GM18861 (cell line): ENCODE measurements at regions not wholly inside any gene's neighbourhood (a gene's known extent, or its start where the extent isn't known, plus 50 kb on each side); places are given as distances from the start of the nearest gene placed in this dataset.

Experiments
- ATAC-seq: cut with Tn5 transposase; IDR thresholded peaks from one replicate; pipeline ENCODE4 v1.9.1; 2021; ENCODE audit not compliant: unreplicated experiment

GRCh38 chr6:170178561-170179477 lies 112.1 kb downstream of the DLL1 start:
- no peak for ATAC-seq

GRCh38 chr6:170177772-170178560 lies 112.9 kb downstream of the DLL1 start:
- no peak for ATAC-seq

GRCh38 chr6:170176898-170177771 lies 113.7 kb downstream of the DLL1 start:
- no peak for ATAC-seq

GRCh38 chr6:170176136-170176897 lies 114.6 kb downstream of the DLL1 start:
- ATAC-seq, result no peak

- no peak for ATAC-seq
Observed at GRCh38 chr6:170175644-170176135, 115.2 kb downstream of the DLL1 start.

GRCh38 chr6:170174771-170175643 lies 115.9 kb downstream of the DLL1 start:
- ATAC-seq, result no peak

GRCh38 chr6:170174124-170174770 lies 116.6 kb downstream of the DLL1 start:
- no peak for ATAC-seq

GRCh38 chr6:170173335-170173881 lies 117.5 kb downstream of the DLL1 start:
- ATAC-seq, result no peak

- ATAC-seq, result no peak
Observed at GRCh38 chr6:170172825-170173256, 118.0 kb downstream of the DLL1 start.

- no peak for ATAC-seq
Observed at GRCh38 chr6:170172392-170172791, 118.5 kb downstream of the DLL1 start.

GRCh38 chr6:170167657-170168159 lies 123.2 kb downstream of the DLL1 start:
- no peak for ATAC-seq

- ATAC-seq, result no peak
Observed at GRCh38 chr6:170166511-170167122, 124.3 kb downstream of the DLL1 start.

GRCh38 chr6:170165471-170166117 lies 125.3 kb downstream of the DLL1 start:
- ATAC-seq, result no peak

- no peak for ATAC-seq
Observed at GRCh38 chr6:170165085-170165470, 125.8 kb downstream of the DLL1 start.

GRCh38 chr6:170164271-170164900 lies 126.5 kb downstream of the DLL1 start:
- no peak for ATAC-seq

GRCh38 chr6:170163405-170164170 lies 127.3 kb downstream of the DLL1 start:
- no peak for ATAC-seq
